CD4-positive, alpha-beta T cell treated with Interleukin-6 for 4 hours (primary cell): ENCODE measurements at regions not wholly inside any gene's neighbourhood (a gene's known extent, or its start where the extent isn't known, plus 50 kb on each side); places are given as distances from the start of the nearest gene placed in this dataset.
"Not testable (repeated sequence)": the region's sequence is repeated elsewhere in the genome, so short reads cannot be mapped to it uniquely, and the experiment has no call there.

Source experiments
- DNase-seq: peaks from one replicate; pipeline ENCODE4 v3.0.0-alpha.2; 2020; ENCODE audit warnings: mixed read lengths

GRCh38 chr7:46786995-46787394 lies 794.9 kb downstream of the TNS3 start:
- DNase-seq, result no peak

GRCh38 chr7:46786221-46786954 lies 795.5 kb downstream of the TNS3 start:
- DNase-seq, result no peak

- no peak for DNase-seq
These were observed 797.2 kb downstream of the TNS3 start for GRCh38 chr7:46784732-46785131.

GRCh38 chr7:46781901-46782439 lies 799.9 kb downstream of the TNS3 start:
- no peak for DNase-seq

GRCh38 chr7:46776790-46777189 lies 805.1 kb downstream of the TNS3 start:
- DNase-seq, result no peak

- no peak for DNase-seq
These were observed 806.1 kb downstream of the TNS3 start for GRCh38 chr7:46775776-46776175.

GRCh38 chr7:46775020-46775419 lies 806.9 kb downstream of the TNS3 start:
- no peak for DNase-seq

- no peak for DNase-seq
These were observed 807.4 kb downstream of the TNS3 start for GRCh38 chr7:46774515-46774914.

- DNase-seq, result no peak
These were observed 809.1 kb downstream of the TNS3 start for GRCh38 chr7:46772776-46773175.

- no peak for DNase-seq
These were observed 814.8 kb downstream of the TNS3 start for GRCh38 chr7:46767071-46767470.

- no peak for DNase-seq
These were observed 817.6 kb downstream of the TNS3 start for GRCh38 chr7:46764100-46764936.

GRCh38 chr7:46763344-46763743 lies 818.6 kb downstream of the TNS3 start:
- DNase-seq, result no peak

GRCh38 chr7:46759711-46760480 lies 822.0 kb downstream of the TNS3 start:
- DNase-seq, result no peak

GRCh38 chr7:46756996-46757395 lies 824.9 kb downstream of the TNS3 start:
- DNase-seq, result no peak

GRCh38 chr7:46756256-46756655 lies 825.7 kb downstream of the TNS3 start:
- no peak for DNase-seq

- DNase-seq, result no peak
These were observed 826.5 kb downstream of the TNS3 start for GRCh38 chr7:46755120-46756034.

GRCh38 chr7:46754140-46754720 lies 827.7 kb downstream of the TNS3 start:
- DNase-seq, result no peak

- no peak for DNase-seq
These were observed 828.2 kb downstream of the TNS3 start for GRCh38 chr7:46753662-46754061.

- no peak for DNase-seq
These were observed 829.0 kb downstream of the TNS3 start for GRCh38 chr7:46752881-46753366.

GRCh38 chr7:46751927-46752723 lies 829.8 kb downstream of the TNS3 start:
- DNase-seq, result not testable (repeated sequence)

- no peak for DNase-seq
These were observed 830.4 kb upstream of the IGFBP3 start for GRCh38 chr7:46751471-46751870.
